IMR-90 (cell line): ENCODE measurements at regions not wholly inside any gene's neighbourhood (a gene's known extent, or its start where the extent isn't known, plus 50 kb on each side); places are given as distances from the start of the nearest gene placed in this dataset.

Source experiments
- ATAC-seq: fragments of 200-7000 bp; cut with Tn5 transposase; 2 replicates; pipeline ENCODE4 v1.9.1; 2020; ENCODE audit warnings: low read depth, mild to moderate bottlenecking, moderate library complexity
- BruUV-seq: library from RNA; stranded (reverse); fragments of 400-500 nt; replicated peaks from 2 replicates; lab custom pipeline; 2021; lab: Mats Ljungman, UMichigan
- CTCF ChIA-PET: fragments of 300-600 bp; formaldehyde crosslinking; extraction: SDS; loops from one replicate; lab custom pipeline; 2021; ENCODE audit warnings: antibody characterized with exemption; lab: Yijun Ruan, JAX
- POLR2A ChIA-PET: fragments of 300-600 bp; sonication (Branson Sonifier 250); formaldehyde crosslinking; loops from one replicate; lab custom pipeline; 2022; ENCODE audit warnings: antibody characterized with exemption; ENCODE audit not compliant: unreplicated experiment; lab: Charles Lee
- DNase-seq: peaks from one replicate; pipeline ENCODE4 v3.0.0; 2013
- H2AFZ ChIP-seq: replicated peaks from 2 replicates; pipeline ENCODE3; 2013; ENCODE audit warnings: low read length, mild to moderate bottlenecking; ENCODE audit not compliant: poor library complexity
- H2AK5ac ChIP-seq: 2 replicates; pipeline ENCODE4 v1.6.1; 2013; ENCODE audit warnings: low read depth, low read length, inconsistent platforms
- H2AK9ac ChIP-seq: replicated peaks from 2 replicates; pipeline ENCODE3; 2013; ENCODE audit warnings: mild to moderate bottlenecking, low read depth, low read length, moderate library complexity; ENCODE audit not compliant: poor library complexity
- H2BK120ac ChIP-seq: 2 replicates; pipeline ENCODE4 v1.6.1; 2013; ENCODE audit warnings: low read depth, low read length, inconsistent platforms
- H2BK15ac ChIP-seq: 3 replicates; pipeline ENCODE4 v1.6.1; 2013; ENCODE audit warnings: low read depth, low read length, inconsistent platforms
- H2BK20ac ChIP-seq: 2 replicates; pipeline ENCODE4 v1.6.1; 2013; ENCODE audit warnings: low read depth, mild to moderate bottlenecking, inconsistent platforms, low read length, moderate library complexity
- H2BK5ac ChIP-seq: 2 replicates; pipeline ENCODE4 v1.6.1; 2013; ENCODE audit warnings: mild to moderate bottlenecking, low read depth, low read length, inconsistent platforms; ENCODE audit not compliant: poor library complexity, severe bottlenecking
- H3K14ac ChIP-seq: replicated peaks from 2 replicates; pipeline ENCODE4 v1.6.1; 2013; ENCODE audit warnings: low read depth, low read length, inconsistent platforms
- H3K18ac ChIP-seq: 2 replicates; pipeline ENCODE4 v1.6.1; 2013; ENCODE audit warnings: low read depth, low read length, control low read depth
- H3K23ac ChIP-seq: 2 replicates; pipeline ENCODE4 v1.6.1; 2013; ENCODE audit warnings: low read depth, low read length, inconsistent platforms
- H3K27ac ChIP-seq: 2 replicates; pipeline ENCODE4 v1.5.1; 2013; ENCODE audit warnings: mild to moderate bottlenecking, control low read depth, low read length; ENCODE audit not compliant: insufficient read depth
- H3K27me3 ChIP-seq: 2 replicates; pipeline ENCODE4 v1.6.1; 2013; ENCODE audit warnings: low read length; ENCODE audit not compliant: control insufficient read depth, insufficient read depth
- H3K36me3 ChIP-seq: 2 replicates; pipeline ENCODE4 v1.6.1; 2013; ENCODE audit warnings: low read length, mixed read lengths; ENCODE audit not compliant: control insufficient read depth, insufficient read depth
- H3K4ac ChIP-seq: 2 replicates; pipeline ENCODE4 v1.6.1; 2013; ENCODE audit warnings: low read depth, low read length, inconsistent platforms
- H3K4me1 ChIP-seq: 2 replicates; pipeline ENCODE4 v1.6.1; 2013; ENCODE audit warnings: low read length, mixed read lengths; ENCODE audit not compliant: control insufficient read depth, insufficient read depth
- H3K4me2 ChIP-seq: 2 replicates; pipeline ENCODE4 v1.6.1; 2013; ENCODE audit warnings: low read depth, mild to moderate bottlenecking, control low read depth, low read length, moderate library complexity
- H3K4me3 ChIP-seq: 2 replicates; pipeline ENCODE4 v1.5.1; 2013; ENCODE audit warnings: low read depth, mild to moderate bottlenecking, control low read depth, low read length, moderate library complexity; ENCODE audit not compliant: insufficient read depth
- H3K56ac ChIP-seq: 2 replicates; pipeline ENCODE4 v1.6.1; 2013; ENCODE audit warnings: low read length, inconsistent platforms; ENCODE audit not compliant: insufficient read depth; ENCODE audit errors: extremely low read depth
- H3K79me1 ChIP-seq, 2 experiments: 2 replicates each; pipeline ENCODE4 v1.6.1; 2013; ENCODE audit warnings: low read length in 2 of 2, inconsistent platforms in 1 of 2, low read depth in 1 of 2
- H3K9ac ChIP-seq: 2 replicates; pipeline ENCODE4 v1.6.1; 2013; ENCODE audit warnings: low read depth, low read length, control low read depth
- H3K9me1 ChIP-seq: 2 replicates; pipeline ENCODE4 v1.6.1; 2013; ENCODE audit warnings: low read length, inconsistent platforms; ENCODE audit not compliant: insufficient read depth
- H3K9me3 ChIP-seq: 2 replicates; pipeline ENCODE4 v1.6.1; 2013; ENCODE audit warnings: low read length; ENCODE audit not compliant: control insufficient read depth, insufficient read depth
- H4K20me1 ChIP-seq: 2 replicates; pipeline ENCODE4 v1.6.1; 2013; ENCODE audit warnings: low read length, inconsistent platforms; ENCODE audit not compliant: insufficient read depth
- H4K5ac ChIP-seq: 2 replicates; pipeline ENCODE4 v1.6.1; 2013; ENCODE audit warnings: mild to moderate bottlenecking, low read depth, low read length, control low read depth
- H4K8ac ChIP-seq, 2 experiments: 2 replicates each; pipeline ENCODE4 v1.6.1; 2013; ENCODE audit warnings: low read depth in 2 of 2, low read length in 2 of 2, control low read depth in 1 of 2, inconsistent platforms in 1 of 2
- H4K91ac ChIP-seq: 2 replicates; pipeline ENCODE4 v1.6.1; 2013; ENCODE audit warnings: low read depth, low read length, inconsistent platforms; ENCODE audit not compliant: insufficient read depth
- BHLHE40 ChIP-seq: fragments of 150-350 bp; IDR thresholded peaks from 2 replicates; pipeline ENCODE4 v1.6.1; 2016; ENCODE audit warnings: mild to moderate bottlenecking, low read depth, low read length
- CEBPB ChIP-seq: IDR thresholded peaks from 2 replicates; pipeline ENCODE4 v1.6.1; 2012; ENCODE audit warnings: low read depth, low read length, improper control_type of control experiment
- CHD1 ChIP-seq: IDR thresholded peaks from 2 replicates; pipeline ENCODE4 v1.6.1; 2012; ENCODE audit warnings: low read depth, low read length, improper control_type of control experiment
- FOS ChIP-seq: fragments of 150-350 bp; IDR thresholded peaks from 2 replicates; pipeline ENCODE4 v1.6.1; 2016; ENCODE audit warnings: low read depth, low read length
- MAFK ChIP-seq: IDR thresholded peaks from 2 replicates; pipeline ENCODE4 v1.6.1; 2012; ENCODE audit warnings: low read depth, low read length, improper control_type of control experiment
- MAZ ChIP-seq: IDR thresholded peaks from 2 replicates; pipeline ENCODE4 v1.6.1; 2012; ENCODE audit warnings: low read depth, mild to moderate bottlenecking, low read length, improper control_type of control experiment, moderate library complexity, borderline replicate concordance
- MXI1 ChIP-seq: IDR thresholded peaks from 2 replicates; pipeline ENCODE4 v1.6.1; 2012; ENCODE audit warnings: low read depth, mild to moderate bottlenecking, low read length, moderate library complexity, borderline replicate concordance
- NFE2L2 ChIP-seq: fragments of 150-350 bp; IDR thresholded peaks from 2 replicates; pipeline ENCODE4 v1.6.1; 2016; ENCODE audit warnings: low read depth, mild to moderate bottlenecking, low read length
- POLR2A ChIP-seq: IDR thresholded peaks from 2 replicates; pipeline ENCODE4 v1.6.1; 2012; ENCODE audit warnings: mild to moderate bottlenecking, low read depth, low read length
- RAD21 ChIP-seq: IDR thresholded peaks from 2 replicates; pipeline ENCODE4 v1.6.1; 2012; ENCODE audit warnings: low read length, improper control_type of control experiment
- RCOR1 ChIP-seq: IDR thresholded peaks from 2 replicates; pipeline ENCODE4 v1.6.1; 2012; ENCODE audit warnings: mild to moderate bottlenecking, low read length, improper control_type of control experiment; ENCODE audit not compliant: insufficient replicate concordance
- RFX5 ChIP-seq: IDR thresholded peaks from 2 replicates; pipeline ENCODE4 v1.8.0; 2012; ENCODE audit warnings: low read depth, mild to moderate bottlenecking, low read length, moderate library complexity
- SMC3 ChIP-seq: fragments of 150-350 bp; IDR thresholded peaks from 2 replicates; pipeline ENCODE4 v1.6.1; 2016; ENCODE audit warnings: low read depth, mild to moderate bottlenecking, antibody characterized with exemption, low read length, moderate library complexity
- WGBS, 2 experiments: methylation state at CpG; one replicate each; pipeline versions ENCODE4 v1.1.5 to v1.1.7; 2013; ENCODE audit warnings: missing lambda C conversion rate in 2 of 2; ENCODE audit not compliant: insufficient read length in 1 of 2; ENCODE audit errors: extremely low coverage in 2 of 2; 5-methylcytosine and 5-hydroxymethylcytosine counted together
- dilution Hi-C: fragments of 300-500 bp; cut with HindIII; formaldehyde crosslinking; loops from one replicate; pipeline ENCODE4 v1.14.3; 2018; ENCODE audit warnings: low sequenced_read_pairs; ENCODE audit not compliant: unreplicated experiment
- in situ Hi-C: fragments of 300-500 bp; cut with MboI; formaldehyde crosslinking; loops from 3 replicates; pipeline ENCODE4 v1.14.3; 2019; ENCODE audit warnings: low sequenced_read_pairs, inconsistent platforms, mixed read lengths
- intact Hi-C: fragments of 100-400 bp; cut with micrococcal nuclease; formaldehyde crosslinking; loops from 2 replicates; pipeline ENCODE4 v1.10.0; 2022
- TF ChIP-seq, protein P1 (sequence below): fragments of 150-350 bp; IDR thresholded peaks from 2 replicates; pipeline ENCODE4 v1.6.1; 2016; ENCODE audit warnings: low read depth, mild to moderate bottlenecking, low read length, moderate library complexity, borderline replicate concordance
- TF ChIP-seq, protein P2 (sequence below): fragments of 150-350 bp; IDR thresholded peaks from 2 replicates; pipeline ENCODE4 v1.6.1; 2017; ENCODE audit warnings: mild to moderate bottlenecking, antibody characterized with exemption, low read length, low read depth
- TF ChIP-seq, protein P3 (sequence below): conservative IDR thresholded peaks from 2 replicates; pipeline ENCODE4 v1.5.1; 2012; ENCODE audit warnings: mild to moderate bottlenecking, low read depth, low read length, improper control_type of control experiment

DNA sequence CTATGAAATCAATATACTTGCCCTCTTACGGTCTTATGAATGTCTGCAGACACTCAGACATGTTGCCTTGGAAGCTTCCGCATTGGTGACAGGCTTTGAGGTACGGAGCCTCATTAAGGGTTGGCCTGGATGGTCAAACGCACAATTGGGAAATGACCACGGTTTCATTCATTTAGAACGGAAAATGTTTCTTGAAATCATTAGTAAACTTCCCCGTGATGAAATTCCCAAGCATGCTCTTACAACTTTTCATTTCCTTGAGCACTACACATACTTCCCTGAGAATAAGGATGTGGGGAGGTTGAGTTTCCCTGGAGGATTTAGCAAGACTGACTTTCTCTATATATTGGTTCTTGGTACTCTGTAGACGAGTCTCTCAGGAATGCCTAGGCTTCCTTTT lies 146.3 kb downstream of the HLX start:
- Histone ChIP-seq H3K18ac (no peak overlapping the region), H3K9me3 (no peaks in the 10 kb centered on the region), H2AK5ac (no peak overlapping the region), H3K27ac (no peak overlapping the region), H3K36me3 (no peaks in the 10 kb centered on the region), H3K14ac (no peak overlapping the region), H3K79me1 (no peaks in the 10 kb centered on the region), H4K91ac (no peak overlapping the region), H3K9me1 (peaks cover 6% of the 10 kb centered on the region; the same call in 1 of the 2 replicates), H3K23ac (no peak overlapping the region), H3K4me1 (peaks cover 3% of the 10 kb centered on the region), H3K4me2 (no peak overlapping the region), H4K8ac (no peak overlapping the region), H2BK120ac (no peak overlapping the region), H2AK9ac (no peak overlapping the region), H4K5ac (no peak overlapping the region), H2BK5ac (no peak overlapping the region), H3K56ac (no peak overlapping the region), H3K27me3 (peaks cover 1% of the 10 kb centered on the region; the same call in 1 of the 2 replicates), H2BK20ac (no peak overlapping the region), H3K9ac (no peak overlapping the region), H3K4ac (no peak overlapping the region), H2AFZ (no peak overlapping the region), H4K20me1 (no peaks in the 10 kb centered on the region), H2BK15ac (no peak overlapping the region), H3K4me3 (no peak overlapping the region)
- dilution Hi-C loops = no loop called here
- POLR2A ChIA-PET = no interaction called here
- intact Hi-C loops = no loop called here
- ATAC-seq (no peak), DNase-seq (no peak)
- 100% methylated on average over 3 of the region's 8 CpGs; no CpG with 5 or more reads in 1 of the 2 experiments for WGBS, 2 experiments
- BruUV-seq = no TSS peak
- TF ChIP-seq SMC3 = no peak
- no peak for TF ChIP-seq MAFK
- TF ChIP-seq, protein P1, sequence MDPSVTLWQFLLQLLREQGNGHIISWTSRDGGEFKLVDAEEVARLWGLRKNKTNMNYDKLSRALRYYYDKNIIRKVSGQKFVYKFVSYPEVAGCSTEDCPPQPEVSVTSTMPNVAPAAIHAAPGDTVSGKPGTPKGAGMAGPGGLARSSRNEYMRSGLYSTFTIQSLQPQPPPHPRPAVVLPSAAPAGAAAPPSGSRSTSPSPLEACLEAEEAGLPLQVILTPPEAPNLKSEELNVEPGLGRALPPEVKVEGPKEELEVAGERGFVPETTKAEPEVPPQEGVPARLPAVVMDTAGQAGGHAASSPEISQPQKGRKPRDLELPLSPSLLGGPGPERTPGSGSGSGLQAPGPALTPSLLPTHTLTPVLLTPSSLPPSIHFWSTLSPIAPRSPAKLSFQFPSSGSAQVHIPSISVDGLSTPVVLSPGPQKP = no peak
- TF ChIP-seq, protein P2, sequence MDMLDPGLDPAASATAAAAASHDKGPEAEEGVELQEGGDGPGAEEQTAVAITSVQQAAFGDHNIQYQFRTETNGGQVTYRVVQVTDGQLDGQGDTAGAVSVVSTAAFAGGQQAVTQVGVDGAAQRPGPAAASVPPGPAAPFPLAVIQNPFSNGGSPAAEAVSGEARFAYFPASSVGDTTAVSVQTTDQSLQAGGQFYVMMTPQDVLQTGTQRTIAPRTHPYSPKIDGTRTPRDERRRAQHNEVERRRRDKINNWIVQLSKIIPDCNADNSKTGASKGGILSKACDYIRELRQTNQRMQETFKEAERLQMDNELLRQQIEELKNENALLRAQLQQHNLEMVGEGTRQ = no peak
- TF ChIP-seq BHLHE40 = no peak
- no peak for TF ChIP-seq MAZ
- TF ChIP-seq POLR2A = no peak
- TF ChIP-seq, protein P3, sequence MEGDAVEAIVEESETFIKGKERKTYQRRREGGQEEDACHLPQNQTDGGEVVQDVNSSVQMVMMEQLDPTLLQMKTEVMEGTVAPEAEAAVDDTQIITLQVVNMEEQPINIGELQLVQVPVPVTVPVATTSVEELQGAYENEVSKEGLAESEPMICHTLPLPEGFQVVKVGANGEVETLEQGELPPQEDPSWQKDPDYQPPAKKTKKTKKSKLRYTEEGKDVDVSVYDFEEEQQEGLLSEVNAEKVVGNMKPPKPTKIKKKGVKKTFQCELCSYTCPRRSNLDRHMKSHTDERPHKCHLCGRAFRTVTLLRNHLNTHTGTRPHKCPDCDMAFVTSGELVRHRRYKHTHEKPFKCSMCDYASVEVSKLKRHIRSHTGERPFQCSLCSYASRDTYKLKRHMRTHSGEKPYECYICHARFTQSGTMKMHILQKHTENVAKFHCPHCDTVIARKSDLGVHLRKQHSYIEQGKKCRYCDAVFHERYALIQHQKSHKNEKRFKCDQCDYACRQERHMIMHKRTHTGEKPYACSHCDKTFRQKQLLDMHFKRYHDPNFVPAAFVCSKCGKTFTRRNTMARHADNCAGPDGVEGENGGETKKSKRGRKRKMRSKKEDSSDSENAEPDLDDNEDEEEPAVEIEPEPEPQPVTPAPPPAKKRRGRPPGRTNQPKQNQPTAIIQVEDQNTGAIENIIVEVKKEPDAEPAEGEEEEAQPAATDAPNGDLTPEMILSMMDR = no peak
- no peak for TF ChIP-seq FOS
- no peak for TF ChIP-seq CHD1
- TF ChIP-seq RAD21 = no peak
- no peak for TF ChIP-seq RCOR1
- no peak for TF ChIP-seq MXI1
- no peak for TF ChIP-seq NFE2L2
- TF ChIP-seq CEBPB = no peak
- TF ChIP-seq RFX5 = no peak
- CTCF ChIA-PET = interaction anchor here (1.3 kb wide), 1 partner anchor 9 kb away, joined by 3 read pairs; no protein-coding TSS in a partner anchor
- in situ Hi-C loops = no loop called here
